Ishikawa (cell line): ENCODE measurements at regions not wholly inside any gene's neighbourhood (a gene's known extent, or its start where the extent isn't known, plus 50 kb on each side); places are given as distances from the start of the nearest gene placed in this dataset.

Source experiments
- CEBPB ChIP-seq: IDR thresholded peaks from 2 replicates; pipeline ENCODE4 v1.6.1; 2012
- CREB1 ChIP-seq: IDR thresholded peaks from 2 replicates; pipeline ENCODE4 v1.6.1; 2012; ENCODE audit warnings: low read depth
- EGR1 ChIP-seq: IDR thresholded peaks from 2 replicates; pipeline ENCODE4 v1.6.1; 2012
- EP300 ChIP-seq: IDR thresholded peaks from 2 replicates; pipeline ENCODE4 v1.6.1; 2012; ENCODE audit warnings: borderline replicate concordance
- FOXM1 ChIP-seq: IDR thresholded peaks from 2 replicates; pipeline ENCODE4 v1.6.1; 2012; ENCODE audit warnings: low read depth, borderline replicate concordance
- NFIC ChIP-seq: IDR thresholded peaks from 2 replicates; pipeline ENCODE4 v1.6.1; 2012
- RAD21 ChIP-seq: IDR thresholded peaks from 2 replicates; pipeline ENCODE4 v1.6.1; 2012; ENCODE audit warnings: low read depth
- TAF1 ChIP-seq: IDR thresholded peaks from 2 replicates; pipeline ENCODE4 v1.6.1; 2012; ENCODE audit warnings: low read depth, mild to moderate bottlenecking
- TCF12 ChIP-seq: IDR thresholded peaks from 2 replicates; pipeline ENCODE4 v1.6.1; 2012; ENCODE audit warnings: low read depth
- TEAD4 ChIP-seq: IDR thresholded peaks from 2 replicates; pipeline ENCODE4 v1.6.1; 2012
- YY1 ChIP-seq: IDR thresholded peaks from 2 replicates; pipeline ENCODE4 v1.6.1; 2012; ENCODE audit warnings: low read depth
- ZBTB7A ChIP-seq: IDR thresholded peaks from 2 replicates; pipeline ENCODE4 v1.6.1; 2012; ENCODE audit warnings: low read depth
- TF ChIP-seq, protein P1 (sequence below): IDR thresholded peaks from 2 replicates; pipeline ENCODE4 v1.6.1; 2012
- TF ChIP-seq, protein P2 (sequence below): IDR thresholded peaks from 2 replicates; pipeline ENCODE4 v1.6.1; 2012; ENCODE audit warnings: low read depth, mild to moderate bottlenecking
- TF ChIP-seq, protein P3 (sequence below): IDR thresholded peaks from 2 replicates; pipeline ENCODE4 v1.6.1; 2012

DNA sequence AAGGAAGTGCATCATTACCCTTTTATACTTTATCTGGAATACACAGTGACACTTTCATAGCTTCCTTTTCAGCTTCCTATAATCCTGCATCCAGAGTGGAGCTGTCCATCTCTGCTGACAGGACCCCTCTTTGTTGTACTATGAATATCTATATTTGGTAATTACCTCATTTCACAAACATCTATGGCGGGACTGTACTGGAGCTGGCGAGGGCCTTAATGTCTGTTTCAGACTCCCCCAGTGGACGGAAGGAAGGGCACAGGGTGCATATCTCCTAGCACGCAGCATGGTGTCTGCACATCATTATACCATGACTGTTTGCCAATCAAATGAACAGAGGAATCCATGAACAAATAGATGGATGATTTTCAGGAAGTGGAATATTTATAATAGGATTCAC lies 142.3 kb downstream of the SOX11 start:
- TF ChIP-seq NFIC (no peak), RAD21 (no peak), TEAD4 (no peak), TCF12 (no peak), CREB1 (no peak), YY1 (no peak), EGR1 (no peak), CEBPB (no peak), EP300 (no peak), TAF1 (no peak)

DNA sequence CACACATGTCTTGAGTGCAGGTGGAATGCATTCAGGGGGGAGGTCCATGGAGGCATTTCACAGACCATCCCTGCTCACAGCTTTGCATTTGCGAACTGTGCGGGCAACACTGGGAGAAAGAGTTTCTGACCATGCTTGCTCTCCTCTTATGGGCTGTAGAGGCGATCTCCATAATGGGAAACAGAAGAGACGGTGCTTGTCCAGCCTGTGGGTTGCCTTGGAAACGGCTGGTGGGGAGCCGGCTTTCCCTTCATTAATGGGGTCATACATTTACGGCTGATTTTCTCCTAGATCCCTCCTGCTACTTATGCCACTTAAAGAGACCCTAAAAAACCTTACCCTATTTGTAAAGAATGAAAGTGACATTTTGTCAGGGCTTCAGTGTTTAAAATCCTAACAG lies 147.4 kb downstream of the SOX11 start:
- TF ChIP-seq TEAD4 = no peak
- TF ChIP-seq, protein P1, sequence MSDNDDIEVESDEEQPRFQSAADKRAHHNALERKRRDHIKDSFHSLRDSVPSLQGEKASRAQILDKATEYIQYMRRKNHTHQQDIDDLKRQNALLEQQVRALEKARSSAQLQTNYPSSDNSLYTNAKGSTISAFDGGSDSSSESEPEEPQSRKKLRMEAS = no peak
- no peak for TF ChIP-seq EP300
- no peak for TF ChIP-seq TCF12
- no peak for TF ChIP-seq RAD21
- no peak for TF ChIP-seq CREB1
- TF ChIP-seq YY1 = no peak
- TF ChIP-seq, protein P2, sequence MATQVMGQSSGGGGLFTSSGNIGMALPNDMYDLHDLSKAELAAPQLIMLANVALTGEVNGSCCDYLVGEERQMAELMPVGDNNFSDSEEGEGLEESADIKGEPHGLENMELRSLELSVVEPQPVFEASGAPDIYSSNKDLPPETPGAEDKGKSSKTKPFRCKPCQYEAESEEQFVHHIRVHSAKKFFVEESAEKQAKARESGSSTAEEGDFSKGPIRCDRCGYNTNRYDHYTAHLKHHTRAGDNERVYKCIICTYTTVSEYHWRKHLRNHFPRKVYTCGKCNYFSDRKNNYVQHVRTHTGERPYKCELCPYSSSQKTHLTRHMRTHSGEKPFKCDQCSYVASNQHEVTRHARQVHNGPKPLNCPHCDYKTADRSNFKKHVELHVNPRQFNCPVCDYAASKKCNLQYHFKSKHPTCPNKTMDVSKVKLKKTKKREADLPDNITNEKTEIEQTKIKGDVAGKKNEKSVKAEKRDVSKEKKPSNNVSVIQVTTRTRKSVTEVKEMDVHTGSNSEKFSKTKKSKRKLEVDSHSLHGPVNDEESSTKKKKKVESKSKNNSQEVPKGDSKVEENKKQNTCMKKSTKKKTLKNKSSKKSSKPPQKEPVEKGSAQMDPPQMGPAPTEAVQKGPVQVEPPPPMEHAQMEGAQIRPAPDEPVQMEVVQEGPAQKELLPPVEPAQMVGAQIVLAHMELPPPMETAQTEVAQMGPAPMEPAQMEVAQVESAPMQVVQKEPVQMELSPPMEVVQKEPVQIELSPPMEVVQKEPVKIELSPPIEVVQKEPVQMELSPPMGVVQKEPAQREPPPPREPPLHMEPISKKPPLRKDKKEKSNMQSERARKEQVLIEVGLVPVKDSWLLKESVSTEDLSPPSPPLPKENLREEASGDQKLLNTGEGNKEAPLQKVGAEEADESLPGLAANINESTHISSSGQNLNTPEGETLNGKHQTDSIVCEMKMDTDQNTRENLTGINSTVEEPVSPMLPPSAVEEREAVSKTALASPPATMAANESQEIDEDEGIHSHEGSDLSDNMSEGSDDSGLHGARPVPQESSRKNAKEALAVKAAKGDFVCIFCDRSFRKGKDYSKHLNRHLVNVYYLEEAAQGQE = no peak
- TF ChIP-seq FOXM1 = no peak
- TF ChIP-seq ZBTB7A = no peak
- TF ChIP-seq NFIC = no peak
- no peak for TF ChIP-seq EGR1

DNA sequence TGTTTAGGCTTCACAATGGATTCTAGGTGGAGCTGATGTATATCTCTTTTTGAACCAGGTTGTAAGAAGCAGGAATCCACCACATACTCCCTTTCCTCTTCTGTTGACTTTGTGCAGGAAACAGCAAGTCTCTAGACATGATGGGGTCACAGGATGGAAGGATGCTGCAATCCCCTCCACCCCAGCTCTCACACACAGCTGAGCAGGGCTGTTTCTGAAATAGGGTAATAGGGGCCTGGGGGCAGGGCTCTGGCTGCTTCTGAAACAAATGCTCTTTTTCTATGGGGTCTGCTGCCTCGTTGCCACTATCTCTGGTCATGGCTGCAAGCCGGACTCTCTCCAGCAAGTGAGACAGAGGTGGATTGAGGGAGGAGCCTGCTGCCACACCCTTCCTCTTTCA lies 148.9 kb downstream of the SOX11 start:
- no peak for TF ChIP-seq TEAD4
- TF ChIP-seq RAD21 = no peak
- TF ChIP-seq, protein P2 = no peak
- no peak for TF ChIP-seq ZBTB7A
- no peak for TF ChIP-seq EGR1
- TF ChIP-seq, protein P1 = no peak

DNA sequence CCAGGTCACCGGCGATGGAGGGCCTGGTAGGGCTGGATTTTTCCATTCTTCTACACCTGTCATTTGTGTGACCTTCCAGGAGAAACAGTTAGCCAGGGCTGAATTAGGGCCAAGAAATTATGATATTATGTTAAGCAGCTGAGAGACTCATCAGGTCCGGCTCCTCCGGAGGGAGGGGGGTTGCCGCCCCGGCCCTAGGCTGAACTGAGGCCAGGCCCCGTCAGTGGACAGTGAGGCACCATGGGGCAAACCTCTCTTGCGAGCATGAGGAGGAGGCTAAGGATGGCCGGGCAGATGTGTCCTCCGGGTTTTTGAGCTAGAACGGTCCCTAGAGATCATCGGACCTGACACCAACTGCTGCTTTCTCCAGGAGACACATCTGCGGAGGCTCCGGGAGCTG lies 150.1 kb downstream of the SOX11 start:
- TF ChIP-seq TEAD4 (no peak), RAD21 (no peak), EGR1 (no peak), FOXM1 (no peak), CEBPB (no peak), TAF1 (no peak), EP300 (no peak), TCF12 (no peak)
- TF ChIP-seq, protein P3, sequence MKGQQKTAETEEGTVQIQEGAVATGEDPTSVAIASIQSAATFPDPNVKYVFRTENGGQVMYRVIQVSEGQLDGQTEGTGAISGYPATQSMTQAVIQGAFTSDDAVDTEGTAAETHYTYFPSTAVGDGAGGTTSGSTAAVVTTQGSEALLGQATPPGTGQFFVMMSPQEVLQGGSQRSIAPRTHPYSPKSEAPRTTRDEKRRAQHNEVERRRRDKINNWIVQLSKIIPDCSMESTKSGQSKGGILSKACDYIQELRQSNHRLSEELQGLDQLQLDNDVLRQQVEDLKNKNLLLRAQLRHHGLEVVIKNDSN = no peak
- TF ChIP-seq, protein P2 = no peak

DNA sequence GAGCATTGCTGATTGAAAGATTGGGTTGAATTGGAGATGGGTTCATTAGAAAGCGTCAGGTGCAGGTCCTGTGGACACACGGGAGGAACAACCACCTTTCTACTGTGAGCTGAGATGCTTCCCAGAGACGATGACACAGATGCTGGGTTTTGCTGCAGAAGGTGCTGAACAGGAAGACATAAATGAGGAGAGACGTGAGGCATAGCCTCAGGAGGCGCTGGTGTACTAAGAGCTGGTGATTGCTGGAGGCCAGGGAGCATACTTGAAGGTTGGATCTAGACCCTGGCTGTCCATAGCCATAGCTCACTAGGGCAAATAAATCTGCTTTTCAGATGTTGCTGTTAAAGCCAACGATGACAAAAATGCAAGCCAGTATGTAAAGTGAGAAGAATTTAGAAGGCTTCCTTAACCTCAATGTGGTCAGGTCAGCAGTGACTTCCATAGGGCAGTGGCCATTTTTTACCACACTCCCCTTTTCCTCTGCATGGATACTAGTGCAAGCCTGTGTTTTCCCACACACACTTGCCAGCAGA lies 153.7 kb downstream of the SOX11 start:
- no peak for TF ChIP-seq TEAD4
- no peak for TF ChIP-seq RAD21
- TF ChIP-seq TAF1 = no peak

DNA sequence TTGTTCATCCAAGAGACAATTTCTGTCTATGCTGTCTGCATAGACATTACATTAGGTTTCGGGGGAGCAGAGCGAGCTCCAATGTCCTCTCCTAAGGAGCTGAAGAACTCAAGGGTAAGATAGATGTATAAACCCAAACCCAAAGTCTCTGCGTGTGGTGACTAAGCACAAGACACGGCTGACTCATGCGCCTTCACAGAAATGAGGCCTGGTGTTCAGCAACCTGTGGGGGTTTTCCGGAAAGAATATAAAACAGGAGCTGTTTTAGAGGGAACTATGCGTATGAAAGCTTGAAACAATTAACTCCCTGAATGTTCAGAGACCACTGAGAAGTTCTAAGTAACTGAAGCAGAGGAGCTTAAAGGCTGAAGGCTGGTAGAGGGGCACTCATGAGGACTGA lies 154.7 kb downstream of the SOX11 start:
- TF ChIP-seq FOXM1 (no peak), NFIC (no peak), TAF1 (no peak), CREB1 (no peak)
- TF ChIP-seq, protein P1 = no peak
